ENCODE measurements at regions not wholly inside any gene's neighbourhood (a gene's known extent, or its start where the extent isn't known, plus 50 kb on each side); places are given as distances from the start of the nearest gene placed in this dataset.

DNA sequence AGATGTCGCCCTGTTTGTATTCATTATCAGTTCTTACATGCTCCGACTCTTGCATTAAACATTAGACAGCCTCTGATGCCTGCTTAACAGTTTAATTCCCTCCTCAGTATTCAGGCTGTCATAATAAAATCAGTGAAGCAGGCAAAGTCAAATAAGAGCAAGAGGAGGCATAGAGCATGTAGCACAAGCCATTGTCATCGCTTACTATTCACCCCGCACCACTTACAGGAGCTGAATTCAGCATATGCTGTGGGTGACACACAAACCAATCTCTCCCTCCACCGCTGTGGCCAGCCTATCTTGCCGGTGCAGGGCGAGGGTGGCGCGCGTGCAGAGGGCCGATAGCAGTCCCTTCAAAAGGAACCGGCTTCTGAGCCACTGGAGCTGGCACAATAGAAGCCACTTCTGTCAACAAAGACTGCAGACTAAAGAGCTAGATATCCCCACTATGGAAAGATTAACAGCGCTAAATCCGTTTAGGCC lies 433.2 kb upstream of the MGMT start:
- TF ChIP-seq, protein P1, sequence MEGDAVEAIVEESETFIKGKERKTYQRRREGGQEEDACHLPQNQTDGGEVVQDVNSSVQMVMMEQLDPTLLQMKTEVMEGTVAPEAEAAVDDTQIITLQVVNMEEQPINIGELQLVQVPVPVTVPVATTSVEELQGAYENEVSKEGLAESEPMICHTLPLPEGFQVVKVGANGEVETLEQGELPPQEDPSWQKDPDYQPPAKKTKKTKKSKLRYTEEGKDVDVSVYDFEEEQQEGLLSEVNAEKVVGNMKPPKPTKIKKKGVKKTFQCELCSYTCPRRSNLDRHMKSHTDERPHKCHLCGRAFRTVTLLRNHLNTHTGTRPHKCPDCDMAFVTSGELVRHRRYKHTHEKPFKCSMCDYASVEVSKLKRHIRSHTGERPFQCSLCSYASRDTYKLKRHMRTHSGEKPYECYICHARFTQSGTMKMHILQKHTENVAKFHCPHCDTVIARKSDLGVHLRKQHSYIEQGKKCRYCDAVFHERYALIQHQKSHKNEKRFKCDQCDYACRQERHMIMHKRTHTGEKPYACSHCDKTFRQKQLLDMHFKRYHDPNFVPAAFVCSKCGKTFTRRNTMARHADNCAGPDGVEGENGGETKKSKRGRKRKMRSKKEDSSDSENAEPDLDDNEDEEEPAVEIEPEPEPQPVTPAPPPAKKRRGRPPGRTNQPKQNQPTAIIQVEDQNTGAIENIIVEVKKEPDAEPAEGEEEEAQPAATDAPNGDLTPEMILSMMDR (IDR thresholded peaks at IDR 0.05), result no peak
- TF ChIP-seq POLR2A (IDR thresholded peaks at IDR 0.05) (no peak), EP300 (IDR thresholded peaks at IDR 0.05) (no peak)

All from ovary (tissue), 3 donors.